GM13977 (cell line): ENCODE measurements at regions not wholly inside any gene's neighbourhood (a gene's known extent, or its start where the extent isn't known, plus 50 kb on each side); places are given as distances from the start of the nearest gene placed in this dataset.

Experiments used
- DNase-seq: peaks from one replicate; pipeline ENCODE4 v3.0.0; 2012; ENCODE audit warnings: low spot score
- in situ Hi-C: fragments of 300-500 bp; cut with MboI; formaldehyde crosslinking; loops from one replicate; pipeline ENCODE4 v1.12.0; 2022; ENCODE audit warnings: low sequenced_read_pairs, low pct_unique_long_range_greater_than_20kb, mixed read lengths, inconsistent platforms; ENCODE audit not compliant: unreplicated experiment
- TF ChIP-seq, protein P1 (sequence below): IDR thresholded peaks from 2 replicates; pipeline ENCODE4 v1.5.1; 2012; ENCODE audit warnings: mild to moderate bottlenecking, control low read depth; ENCODE audit not compliant: insufficient read depth; ENCODE audit errors: extremely low read depth, missing control alignments

DNA sequence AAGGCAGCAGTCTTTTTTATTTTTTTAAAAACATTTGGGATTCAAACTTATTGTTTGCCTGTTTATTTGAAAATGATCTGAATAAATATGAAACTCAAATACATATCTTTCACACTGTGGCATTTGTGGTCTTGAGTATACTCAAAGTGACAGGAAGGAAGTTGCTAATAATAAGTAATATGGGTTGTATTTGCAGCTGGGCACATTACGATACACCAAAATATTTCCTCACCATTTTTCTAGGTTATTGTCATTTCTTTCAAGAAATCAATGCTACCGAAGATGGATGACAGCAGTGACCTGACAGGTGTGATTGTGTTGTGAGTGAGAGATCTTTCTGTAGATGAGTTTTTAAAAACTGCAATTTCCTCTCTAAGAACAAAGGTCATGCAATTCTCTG lies 665.7 kb downstream of the CDH8 start:
- TF ChIP-seq, protein P1, sequence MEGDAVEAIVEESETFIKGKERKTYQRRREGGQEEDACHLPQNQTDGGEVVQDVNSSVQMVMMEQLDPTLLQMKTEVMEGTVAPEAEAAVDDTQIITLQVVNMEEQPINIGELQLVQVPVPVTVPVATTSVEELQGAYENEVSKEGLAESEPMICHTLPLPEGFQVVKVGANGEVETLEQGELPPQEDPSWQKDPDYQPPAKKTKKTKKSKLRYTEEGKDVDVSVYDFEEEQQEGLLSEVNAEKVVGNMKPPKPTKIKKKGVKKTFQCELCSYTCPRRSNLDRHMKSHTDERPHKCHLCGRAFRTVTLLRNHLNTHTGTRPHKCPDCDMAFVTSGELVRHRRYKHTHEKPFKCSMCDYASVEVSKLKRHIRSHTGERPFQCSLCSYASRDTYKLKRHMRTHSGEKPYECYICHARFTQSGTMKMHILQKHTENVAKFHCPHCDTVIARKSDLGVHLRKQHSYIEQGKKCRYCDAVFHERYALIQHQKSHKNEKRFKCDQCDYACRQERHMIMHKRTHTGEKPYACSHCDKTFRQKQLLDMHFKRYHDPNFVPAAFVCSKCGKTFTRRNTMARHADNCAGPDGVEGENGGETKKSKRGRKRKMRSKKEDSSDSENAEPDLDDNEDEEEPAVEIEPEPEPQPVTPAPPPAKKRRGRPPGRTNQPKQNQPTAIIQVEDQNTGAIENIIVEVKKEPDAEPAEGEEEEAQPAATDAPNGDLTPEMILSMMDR: no peak
- no peak for DNase-seq
- in situ Hi-C loops: no loop called here

DNA sequence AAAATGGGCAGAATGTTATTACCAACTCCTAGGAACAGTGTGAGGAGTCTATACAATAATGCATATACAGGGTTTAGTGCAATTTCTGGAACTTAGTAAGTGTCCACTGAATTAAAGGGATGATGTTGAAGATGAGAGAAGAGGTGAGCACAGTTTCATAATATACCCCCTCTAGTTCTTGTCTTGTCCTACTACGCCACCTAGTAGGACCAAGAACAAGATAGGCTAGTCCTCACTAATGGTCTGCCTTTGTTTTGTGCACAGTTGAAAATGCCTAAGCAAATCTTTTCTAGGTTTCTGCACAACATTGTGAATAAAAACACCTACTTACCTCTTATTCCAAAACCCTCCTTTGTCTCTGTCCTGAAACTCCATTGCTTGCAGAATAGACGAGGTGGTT lies 670.2 kb downstream of the CDH8 start:
- in situ Hi-C loops: no loop called here
- DNase-seq: no peak

DNA sequence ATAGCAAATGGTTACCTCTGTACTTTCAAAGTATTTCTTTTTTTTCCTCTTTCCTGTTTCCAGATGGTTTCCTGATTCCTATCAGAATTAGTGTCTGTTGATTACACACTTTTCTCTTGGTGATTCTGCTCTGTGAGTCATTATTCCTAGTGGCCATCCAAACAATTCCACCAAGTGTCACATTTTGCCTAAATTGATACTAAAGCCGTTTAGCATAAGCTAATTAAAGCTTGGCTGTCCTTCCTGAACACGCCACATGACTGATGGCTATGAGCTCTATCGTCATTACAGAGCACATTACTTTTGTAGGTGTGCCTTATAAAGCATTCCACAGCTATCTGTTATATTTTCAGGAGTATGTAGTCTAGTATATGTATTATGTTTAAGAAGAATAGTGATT lies 671.2 kb downstream of the CDH8 start:
- TF ChIP-seq, protein P1: no peak
- no peak for DNase-seq
- in situ Hi-C loops: no loop called here

More for the DNA sequence above, 670.2 kb downstream of the CDH8 start:
- TF ChIP-seq, protein P1: no peak

DNA sequence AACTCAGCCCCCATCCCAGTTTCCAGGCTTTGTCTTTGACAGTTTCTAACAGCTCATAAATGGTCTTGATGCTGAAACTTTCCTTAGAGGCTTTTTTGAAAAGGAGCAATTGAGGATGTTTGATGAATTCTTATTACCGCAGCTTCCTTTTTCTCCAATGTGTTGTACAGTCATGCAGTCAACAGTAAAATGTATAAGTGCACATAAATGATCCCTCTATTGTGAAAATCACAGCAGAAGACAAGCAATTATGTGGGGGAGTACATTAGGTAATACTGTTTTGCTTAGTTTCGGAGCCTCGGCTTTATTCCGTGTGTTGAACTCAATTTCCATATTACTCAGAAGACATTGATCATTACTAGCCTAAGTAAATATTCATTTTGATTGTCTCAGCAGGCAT lies 673.7 kb downstream of the CDH8 start:
- no peak for DNase-seq
- in situ Hi-C loops: no loop called here
- TF ChIP-seq, protein P1: no peak

DNA sequence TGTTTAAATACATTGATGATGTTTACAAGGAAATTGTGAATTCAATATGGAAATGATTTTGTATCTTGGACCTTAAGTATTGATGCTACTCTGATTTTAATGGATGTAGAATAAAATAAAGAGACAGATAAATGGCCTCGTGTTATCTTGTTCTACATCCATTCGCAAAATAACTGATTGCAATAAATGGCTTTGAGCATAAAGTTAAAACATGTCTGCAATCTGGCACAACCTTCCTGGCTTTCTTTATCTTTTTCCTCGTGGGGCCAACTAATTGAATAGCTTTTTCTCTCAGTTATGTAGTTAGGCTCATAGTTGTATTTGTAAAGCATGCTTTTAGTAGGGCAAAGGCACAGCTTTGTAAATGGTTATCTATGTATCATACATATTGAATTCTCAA lies 691.4 kb downstream of the CDH8 start:
- in situ Hi-C loops: no loop called here
- TF ChIP-seq, protein P1: no peak
- DNase-seq: no peak

DNA sequence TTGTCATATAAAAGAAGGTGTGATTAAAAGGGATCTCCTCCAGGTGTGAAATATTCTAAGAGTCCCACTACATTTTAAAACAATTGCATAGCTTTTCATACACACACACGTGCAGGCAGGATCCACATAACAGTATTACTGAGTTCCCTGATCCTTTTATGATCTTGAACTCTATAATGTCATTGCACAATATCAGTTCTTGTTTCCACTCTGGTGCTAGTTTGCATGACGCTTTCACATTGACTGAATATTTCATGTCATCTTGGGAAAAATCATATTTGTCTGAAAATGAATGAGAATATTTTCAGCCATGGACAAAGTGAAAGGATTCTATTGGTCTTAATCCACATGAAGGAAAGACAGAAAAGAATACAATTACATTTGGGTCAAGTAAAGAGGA lies 703.8 kb downstream of the CDH8 start:
- TF ChIP-seq, protein P1: no peak
- no peak for DNase-seq
- in situ Hi-C loops: no loop called here

DNA sequence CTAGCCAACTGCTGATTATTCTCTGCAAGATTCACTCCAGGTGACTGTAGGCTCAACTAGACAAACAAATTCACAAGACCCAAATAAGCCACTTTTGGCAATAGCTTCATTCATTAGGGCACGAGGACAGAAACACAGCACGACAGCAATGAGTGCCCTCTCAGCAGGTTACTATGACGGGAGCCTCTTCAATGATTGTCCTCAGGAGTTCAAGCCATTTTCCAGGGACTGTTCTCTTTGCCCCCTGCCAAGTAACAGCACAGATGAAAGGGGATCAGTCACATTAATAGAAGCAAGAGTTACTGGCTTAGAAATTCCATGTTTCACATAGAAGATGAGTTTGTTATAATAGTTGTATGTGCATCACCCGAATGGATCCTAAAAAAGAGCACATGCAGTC lies 712.2 kb downstream of the CDH8 start:
- DNase-seq: no peak
- in situ Hi-C loops: no loop called here
- TF ChIP-seq, protein P1: no peak
